Panc1 (cell line): ENCODE measurements at regions not wholly inside any gene's neighbourhood (a gene's known extent, or its start where the extent isn't known, plus 50 kb on each side); places are given as distances from the start of the nearest gene placed in this dataset.

Experiments
- ATAC-seq: fragments of 200-7000 bp; cut with Tn5 transposase; 2 replicates; pipeline ENCODE4 v1.9.1; 2020; ENCODE audit warnings: mild to moderate bottlenecking, moderate library complexity
- BruUV-seq: library from RNA; stranded (reverse); fragments of 400-500 nt; replicated peaks from 2 replicates; lab custom pipeline; 2021; lab: Mats Ljungman, UMichigan
- CTCF ChIA-PET: fragments of 300-600 bp; sonication (Branson Sonifier 250); formaldehyde crosslinking; loops from one replicate; lab custom pipeline; 2022; ENCODE audit warnings: antibody characterized with exemption; lab: Charles Lee
- POLR2A ChIA-PET: fragments of 300-600 bp; sonication (Branson Sonifier 250); formaldehyde crosslinking; loops from one replicate; lab custom pipeline; 2022; ENCODE audit warnings: antibody characterized with exemption; lab: Charles Lee
- DNase-seq: peaks from one replicate; pipeline ENCODE4 v3.0.0-alpha.2; 2010; ENCODE audit warnings: low read depth, low spot score
- H3K27ac ChIP-seq: 2 replicates; pipeline ENCODE4 v1.5.1; 2011; ENCODE audit warnings: mild to moderate bottlenecking, low read length, inconsistent platforms
- H3K27me3 ChIP-seq: fragments of 200-500 bp; sonication (Bioruptor generic); 2 replicates; pipeline ENCODE4 v1.6.0; 2014; ENCODE audit warnings: low read length, inconsistent platforms; ENCODE audit not compliant: control insufficient read depth, insufficient read depth
- H3K36me3 ChIP-seq: fragments of 200-500 bp; sonication (Bioruptor generic); 2 replicates; pipeline ENCODE4 v1.5.1; 2014; ENCODE audit warnings: inconsistent platforms, mild to moderate bottlenecking, low read length, moderate library complexity; ENCODE audit not compliant: control insufficient read depth, insufficient read depth
- H3K4me1 ChIP-seq: 2 replicates; pipeline ENCODE4 v1.5.1; 2011; ENCODE audit warnings: inconsistent platforms, mild to moderate bottlenecking, low read length, moderate library complexity; ENCODE audit not compliant: control insufficient read depth, insufficient read depth
- H3K4me3 ChIP-seq, 2 experiments: 2 replicates each; pipeline ENCODE4 v1.5.1; 2011 to 2012; ENCODE audit warnings: low read depth in 2 of 2, low read length in 2 of 2, mild to moderate bottlenecking in 2 of 2, inconsistent platforms in 1 of 2, moderate library complexity in 1 of 2
- H3K9me3 ChIP-seq: fragments of 200-500 bp; sonication (Bioruptor generic); 2 replicates; pipeline ENCODE4 v1.5.1; 2014; ENCODE audit warnings: low read depth, mild to moderate bottlenecking, inconsistent platforms, low read length, moderate library complexity; ENCODE audit not compliant: control insufficient read depth, insufficient read depth
- CTCF ChIP-seq: fragments of 450-650 bp; IDR thresholded peaks from 2 replicates; pipeline ENCODE4 v1.5.1; 2017; ENCODE audit warnings: mild to moderate bottlenecking
- POLR2AphosphoS5 ChIP-seq: IDR thresholded peaks from 2 replicates; pipeline ENCODE4 v1.6.1; 2012; ENCODE audit warnings: mild to moderate bottlenecking, low read depth, low read length, moderate library complexity
- REST ChIP-seq, 2 experiments: IDR thresholded peaks; 2 replicates each; pipeline ENCODE4 v1.6.1; 2011 to 2012; ENCODE audit warnings: low read depth in 2 of 2, control low read depth in 1 of 2, low read length in 1 of 2, mild to moderate bottlenecking in 1 of 2, moderate library complexity in 1 of 2; ENCODE audit not compliant: insufficient read depth in 1 of 2
- SIN3A ChIP-seq: IDR thresholded peaks from 2 replicates; pipeline ENCODE4 v1.6.1; 2012; ENCODE audit warnings: low read depth, mild to moderate bottlenecking, low read length, moderate library complexity, borderline replicate concordance; ENCODE audit not compliant: insufficient read depth
- TCF7L2 ChIP-seq: IDR thresholded peaks from 2 replicates; pipeline ENCODE4 v1.6.1; 2011; ENCODE audit warnings: mild to moderate bottlenecking, low read depth, low read length, inconsistent platforms
- in situ Hi-C: cut with HindIII; loops from 2 replicates; pipeline ENCODE4 v1.10.0; 2016; ENCODE audit warnings: low sequenced_read_pairs, low pct_unique_long_range_greater_than_20kb
- intact Hi-C: fragments of 100-400 bp; cut with micrococcal nuclease; formaldehyde crosslinking; loops from one replicate; pipeline ENCODE4 v1.10.0; 2022; ENCODE audit not compliant: unreplicated experiment

- POLR2A ChIA-PET, result no interaction called here
- no peaks in the 10 kb centered on the region for H3K4me1 ChIP-seq
- no peak for DNase-seq
- in situ Hi-C loops (no loop called here), intact Hi-C loops (no loop called here)
- no peaks in the 10 kb centered on the region for H3K36me3 ChIP-seq
- no peak for ATAC-seq
- CTCF ChIA-PET, result no interaction called here
- BruUV-seq, result no TSS peak
- TF ChIP-seq REST (IDR thresholded peaks at IDR 0.05; ENCODE audit: insufficient read depth in 1 of 2, low read depth in 2 of 2, low read length in 1 of 2), result no peak
- TF ChIP-seq TCF7L2, result no peak
- TF ChIP-seq POLR2AphosphoS5, result no peak
- no peak for TF ChIP-seq CTCF
- no peak for TF ChIP-seq SIN3A
- no peak overlapping the region for H3K4me3 ChIP-seq
- H3K9me3 ChIP-seq, result no peaks in the 10 kb centered on the region
- H3K27ac ChIP-seq, result no peak overlapping the region
- no peaks in the 10 kb centered on the region for H3K27me3 ChIP-seq
Measured at GRCh38 chr15:97592778-97593177, 367.7 kb upstream of the ARRDC4 start.

- Histone ChIP-seq H3K36me3 (no peaks in the 10 kb centered on the region), H3K4me3 (no peak overlapping the region), H3K9me3 (no peaks in the 10 kb centered on the region), H3K27me3 (no peaks in the 10 kb centered on the region), H3K4me1 (no peaks in the 10 kb centered on the region), H3K27ac (no peak overlapping the region)
- ChIA-PET POLR2A (no interaction called here), CTCF (no interaction called here)
- no TSS peak for BruUV-seq
- in situ Hi-C loops (no loop called here), intact Hi-C loops (no loop called here)
- DNase-seq, result no peak
- ATAC-seq, result no peak
- TF ChIP-seq CTCF, result no peak
- TF ChIP-seq POLR2AphosphoS5, result no peak
- TF ChIP-seq TCF7L2, result no peak
- no peak for TF ChIP-seq SIN3A
- no peak for TF ChIP-seq REST (IDR thresholded peaks at IDR 0.05; ENCODE audit: insufficient read depth in 1 of 2, low read depth in 2 of 2, low read length in 1 of 2)
Measured at GRCh38 chr15:97597801-97598200, 362.7 kb upstream of the ARRDC4 start.
